ENCODE measurements at regions not wholly inside any gene's neighbourhood (a gene's known extent, or its start where the extent isn't known, plus 50 kb on each side); places are given as distances from the start of the nearest gene placed in this dataset.
"Not testable (repeated sequence)": the region's sequence is repeated elsewhere in the genome, so short reads cannot be mapped to it uniquely, and the experiment has no call there.

DNA sequence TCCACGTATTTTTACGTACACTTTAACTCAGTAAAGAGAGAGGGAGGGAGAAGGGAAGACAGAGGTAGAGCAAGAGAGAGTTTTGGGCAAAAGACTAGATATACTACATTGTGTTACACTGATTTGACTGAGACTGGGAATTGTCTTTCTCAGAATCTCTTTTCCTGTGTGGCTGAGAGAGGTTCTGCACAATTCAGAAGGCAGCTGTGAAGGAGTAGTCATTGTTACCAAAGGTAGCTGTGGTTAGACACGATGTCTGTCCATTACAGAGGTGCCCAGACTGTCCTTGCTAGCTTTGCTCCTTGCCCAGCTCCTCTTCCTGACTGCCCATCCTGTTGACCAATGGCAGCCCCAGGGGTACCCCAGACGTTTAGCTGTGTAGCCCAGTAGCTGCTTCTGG, 577.5 kb upstream of the CBLB start:
- DNase-seq (ENCODE audit: low read depth in 2 of 2), result no peak

DNA sequence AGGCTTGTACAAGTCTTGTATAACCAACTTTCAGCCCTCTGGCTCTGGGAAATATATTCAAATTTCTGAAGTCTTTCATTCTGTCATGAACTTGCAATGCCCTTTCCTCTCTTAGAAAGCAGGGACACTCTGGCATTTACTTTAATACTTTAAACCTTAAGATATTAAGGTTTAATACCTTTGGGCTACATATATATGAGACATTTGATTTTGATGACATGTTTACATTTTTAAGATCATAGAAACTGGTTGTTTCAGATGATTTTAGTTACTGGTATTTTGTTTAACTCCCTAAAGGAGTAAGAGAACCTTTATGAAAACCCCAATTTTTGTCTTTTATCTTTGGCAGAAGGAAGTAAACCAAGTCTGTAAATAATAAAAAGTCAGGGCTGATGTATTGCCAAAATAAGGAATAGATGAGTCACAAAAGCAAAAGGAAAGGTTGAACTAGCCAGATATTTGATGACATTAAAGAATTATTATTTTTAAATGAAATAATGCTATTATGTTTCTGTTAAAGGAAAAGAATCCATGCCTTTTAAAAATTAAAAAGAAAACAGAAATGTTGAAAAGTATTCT, 579.0 kb upstream of the CBLB start:
- DNase-seq (ENCODE audit: low read depth in 2 of 2), result no peak

DNA sequence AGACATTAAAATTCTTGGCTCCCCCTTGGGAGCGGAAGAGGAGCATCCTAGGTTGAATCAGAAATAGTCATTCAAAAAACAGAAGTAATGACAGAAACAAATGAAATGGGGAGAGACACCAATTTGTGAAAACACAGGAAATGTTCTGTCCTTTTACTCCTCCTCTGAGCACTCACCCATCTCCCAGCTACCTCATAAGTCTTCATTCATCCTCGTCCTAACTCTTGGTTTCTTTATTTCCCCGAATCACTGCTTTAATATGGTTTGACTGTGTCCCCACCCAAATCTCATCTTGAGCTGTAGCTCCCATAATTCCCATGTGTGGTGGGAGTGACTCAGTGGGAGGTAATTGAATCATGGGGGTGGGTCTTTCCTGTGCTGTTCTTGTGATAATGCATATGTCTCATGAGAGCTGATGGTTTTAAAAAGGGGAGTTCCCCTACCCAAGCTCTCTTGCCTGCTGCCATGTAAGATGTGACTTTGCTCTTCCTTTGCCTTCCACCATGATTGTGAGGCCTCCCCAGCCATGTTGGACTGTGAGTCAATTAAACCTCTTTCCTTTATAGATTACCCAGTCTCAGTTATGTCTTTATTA, 579.7 kb upstream of the CBLB start:
- not testable (repeated sequence) for DNase-seq (ENCODE audit: low read depth in 2 of 2)

DNA sequence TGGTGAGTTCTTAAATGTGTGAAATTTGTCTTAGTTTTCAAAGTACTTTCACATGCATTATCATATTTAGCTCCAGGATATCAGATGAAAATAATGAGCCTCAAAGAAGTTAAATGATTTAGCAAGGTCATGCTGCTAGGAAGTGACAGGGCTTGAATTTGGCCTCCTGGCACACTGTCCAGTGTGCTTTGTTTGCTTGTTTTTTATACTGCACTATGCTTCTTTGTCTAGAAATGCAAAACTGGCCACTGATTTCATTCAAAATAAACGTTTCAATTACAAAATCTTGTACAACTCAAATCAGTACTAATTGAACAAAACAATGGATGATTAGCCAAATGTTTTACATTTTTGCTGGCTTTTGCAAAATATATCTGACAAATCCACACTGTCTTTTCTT, 583.3 kb upstream of the CBLB start:
- no peak for DNase-seq (ENCODE audit: low read depth in 2 of 2)

DNA sequence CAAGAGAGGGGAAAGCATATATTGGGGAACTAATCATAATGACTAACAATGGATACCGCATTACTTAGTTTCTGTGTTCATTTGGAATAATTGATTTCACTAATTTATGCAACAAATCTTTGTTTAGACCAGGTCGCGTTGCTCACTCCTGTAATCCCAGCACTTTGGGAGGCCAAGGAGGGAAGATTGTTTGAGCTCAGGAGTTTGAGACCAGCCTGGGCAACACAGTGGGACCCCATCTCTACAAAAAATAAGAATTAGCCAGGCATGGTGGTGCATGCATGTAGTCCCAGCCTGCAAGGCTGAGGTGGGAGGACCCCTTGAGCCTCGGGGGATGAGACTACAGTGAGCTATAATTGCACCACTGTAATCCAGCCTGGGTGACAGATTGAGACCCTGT, 585.7 kb upstream of the CBLB start:
- no peak for DNase-seq (ENCODE audit: low read depth in 2 of 2)

DNA sequence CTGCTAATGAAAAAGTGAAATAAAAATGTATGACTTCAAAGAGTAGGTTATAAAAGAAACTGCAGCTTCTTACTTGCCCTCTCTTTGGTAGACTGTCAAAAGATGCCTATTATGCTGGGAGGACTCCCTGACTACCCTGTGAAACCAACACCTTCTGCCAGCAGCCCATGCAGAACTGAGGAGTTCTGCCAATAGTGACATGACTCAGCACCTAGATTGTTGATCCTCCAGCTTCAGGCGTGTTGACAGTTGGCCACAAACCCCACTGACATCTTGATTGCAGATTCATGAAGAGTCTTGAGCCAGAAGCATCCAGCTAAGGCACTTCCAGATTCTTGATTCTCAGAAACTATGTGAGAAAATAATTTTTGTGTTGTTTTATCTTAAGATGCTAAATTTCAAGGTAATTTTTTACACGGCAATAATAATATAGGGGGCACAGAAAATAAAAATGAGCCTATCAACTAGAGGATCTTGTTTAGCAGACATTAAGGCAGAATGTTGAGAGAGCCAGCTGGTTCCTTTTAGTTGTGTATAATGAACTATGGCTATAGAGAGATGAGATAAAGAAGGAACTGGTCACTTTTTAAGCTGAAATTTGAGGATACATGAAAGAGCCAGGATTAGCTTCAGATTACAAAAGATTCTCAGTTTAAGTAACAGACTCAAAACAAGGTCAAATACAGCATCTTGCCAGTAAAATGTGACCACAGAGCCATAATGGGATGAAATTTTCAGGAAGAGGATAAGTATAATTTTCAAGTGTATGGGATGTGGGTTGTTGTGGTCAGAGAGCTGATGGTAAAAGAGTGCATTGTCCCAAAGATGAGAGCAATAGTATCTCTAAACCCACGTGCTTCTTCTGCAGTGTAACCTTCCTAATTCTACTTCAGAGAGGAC, 588.7 kb upstream of the CBLB start:
- no peak for DNase-seq (ENCODE audit: low read depth in 2 of 2)

DNA sequence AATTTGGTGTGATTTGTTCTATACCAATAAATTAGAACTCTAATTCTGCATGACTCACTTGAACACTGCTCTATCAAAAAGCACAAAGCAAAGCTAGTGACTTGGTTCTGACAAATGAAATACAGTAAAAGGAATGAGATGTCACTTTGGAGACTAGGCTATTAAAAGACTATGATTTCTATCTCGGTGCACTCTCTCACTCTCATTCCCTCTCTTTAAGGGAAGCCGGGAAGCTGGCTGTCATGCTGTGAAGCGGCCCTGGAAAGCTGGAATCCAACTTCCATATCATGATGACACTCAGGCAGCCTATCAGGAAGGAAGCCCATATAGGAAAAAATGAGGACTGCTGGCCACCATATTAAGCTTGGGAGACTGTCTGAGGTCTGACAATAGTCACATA, 590.1 kb upstream of the CBLB start:
- DNase-seq (ENCODE audit: low read depth in 2 of 2), result no peak

DNA sequence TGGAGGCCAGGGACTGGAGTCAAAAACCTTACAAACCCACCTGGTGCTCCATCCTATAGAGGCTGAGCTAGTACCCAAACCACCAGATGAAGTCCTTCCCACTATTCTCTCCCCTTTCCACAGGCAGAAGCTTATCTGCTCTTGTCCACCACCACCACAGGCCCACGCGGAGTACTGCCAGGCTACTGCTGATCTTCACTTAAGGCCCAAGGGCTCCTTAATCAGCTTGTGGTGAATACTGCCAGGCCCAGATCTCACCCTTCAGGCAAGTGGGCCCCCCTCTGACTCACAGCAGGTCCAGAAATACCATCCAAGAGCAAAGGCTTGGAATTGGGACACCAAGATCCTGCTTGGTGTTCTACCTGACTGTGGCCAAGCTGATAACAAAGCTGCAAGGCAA, 598.1 kb upstream of the CBLB start:
- DNase-seq (ENCODE audit: low read depth in 2 of 2), result no peak

DNA sequence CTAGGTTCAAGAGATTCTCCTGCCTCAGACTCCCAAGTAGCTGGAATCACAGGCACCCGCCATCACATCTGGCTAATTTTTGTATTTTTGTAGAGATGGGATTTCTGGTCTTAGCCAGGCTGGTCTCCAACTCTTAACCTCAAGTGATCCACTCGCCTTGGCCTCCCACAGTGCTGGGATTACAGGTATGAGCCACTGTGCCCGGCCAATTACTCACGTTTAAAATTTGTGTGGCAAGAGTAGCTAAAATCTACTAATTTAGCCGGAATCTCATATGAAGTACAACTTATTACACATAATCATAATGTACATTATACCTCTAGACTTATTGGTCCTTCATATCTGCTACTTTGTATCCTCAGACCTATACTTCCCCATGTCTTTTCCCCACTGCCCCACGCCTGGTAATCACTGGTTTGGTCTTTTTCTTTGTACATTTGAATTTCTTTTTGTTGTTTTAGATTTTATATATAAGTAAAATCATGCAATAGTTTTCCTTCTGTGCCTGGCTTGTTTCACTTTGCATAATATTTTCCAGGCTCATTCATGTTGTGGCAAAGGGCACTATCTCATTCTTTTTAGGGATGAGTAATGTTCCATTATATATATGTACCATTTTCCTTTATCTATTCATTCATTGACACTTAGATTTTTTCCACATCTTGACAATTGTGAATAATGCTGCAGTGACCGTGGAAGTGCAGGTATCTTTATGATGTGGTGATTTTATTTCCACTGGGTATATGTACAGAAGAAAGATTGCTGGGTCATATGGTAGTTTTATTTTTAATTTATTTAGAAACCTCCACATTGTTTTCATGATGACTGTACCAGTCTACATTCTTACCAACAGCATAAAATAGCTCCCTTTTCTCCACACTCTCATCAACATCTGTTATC, 605.0 kb upstream of the CBLB start:
- DNase-seq (ENCODE audit: low read depth in 2 of 2), result no peak

DNA sequence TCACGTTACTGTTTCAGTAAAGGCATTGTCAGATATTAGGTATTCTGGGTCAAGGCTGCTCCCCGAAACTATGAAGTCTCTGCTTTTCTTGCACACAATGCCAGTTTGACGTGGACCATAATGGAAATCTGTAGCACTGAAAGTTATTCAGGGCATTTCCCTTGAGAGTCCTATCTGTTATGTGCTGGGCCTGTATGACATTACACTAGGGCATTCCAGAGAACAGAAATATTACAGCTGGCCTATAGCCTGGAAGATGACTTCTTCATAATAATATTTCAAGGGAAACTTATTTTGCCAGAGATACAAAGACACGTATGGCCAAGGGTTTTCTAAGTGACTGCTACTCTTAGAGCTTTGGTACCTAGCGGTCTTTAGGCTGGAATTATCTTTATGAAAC, 613.6 kb upstream of the CBLB start:
- no peak for DNase-seq (ENCODE audit: low read depth in 2 of 2)

DNA sequence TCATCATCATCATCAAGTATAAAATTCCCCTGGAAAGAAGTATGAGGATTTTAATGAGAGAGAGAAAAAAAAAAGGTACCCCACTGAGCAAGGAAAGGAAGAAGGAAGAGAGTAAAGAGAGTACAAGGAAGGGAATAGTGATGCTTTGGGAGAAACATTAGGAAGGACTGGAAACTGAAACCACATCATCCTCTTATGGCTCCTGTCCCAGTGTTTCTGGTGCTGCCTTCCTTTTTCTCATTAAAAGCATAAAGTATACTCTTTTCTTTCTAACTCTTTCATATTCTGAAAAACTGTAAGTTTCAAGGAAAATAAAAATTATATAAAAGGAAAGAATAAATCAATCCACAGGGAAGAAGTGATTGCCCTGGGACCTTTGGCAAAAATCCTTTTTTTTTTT, 616.4 kb upstream of the CBLB start:
- no peak for DNase-seq (ENCODE audit: low read depth in 2 of 2)

DNA sequence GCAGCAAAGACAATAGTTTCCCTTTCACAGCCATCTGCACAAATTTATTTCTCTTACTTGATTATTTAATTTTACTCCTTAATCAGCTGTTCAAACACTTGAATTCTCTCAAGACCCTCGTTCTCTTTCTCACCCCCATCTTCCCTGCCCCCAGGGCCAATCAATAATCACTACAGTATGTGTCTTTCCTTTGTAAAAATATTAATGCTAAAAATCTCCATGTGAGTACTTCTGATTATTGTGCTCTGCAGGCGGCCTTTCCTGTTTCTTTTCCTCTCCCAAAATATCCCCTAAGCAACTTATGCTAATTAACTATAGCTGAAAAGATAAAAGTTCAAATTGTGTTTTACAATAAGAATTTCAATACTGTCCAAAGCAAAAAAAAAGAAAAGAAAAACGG, 617.0 kb upstream of the CBLB start:
- DNase-seq (ENCODE audit: low read depth in 2 of 2), result no peak

DNA sequence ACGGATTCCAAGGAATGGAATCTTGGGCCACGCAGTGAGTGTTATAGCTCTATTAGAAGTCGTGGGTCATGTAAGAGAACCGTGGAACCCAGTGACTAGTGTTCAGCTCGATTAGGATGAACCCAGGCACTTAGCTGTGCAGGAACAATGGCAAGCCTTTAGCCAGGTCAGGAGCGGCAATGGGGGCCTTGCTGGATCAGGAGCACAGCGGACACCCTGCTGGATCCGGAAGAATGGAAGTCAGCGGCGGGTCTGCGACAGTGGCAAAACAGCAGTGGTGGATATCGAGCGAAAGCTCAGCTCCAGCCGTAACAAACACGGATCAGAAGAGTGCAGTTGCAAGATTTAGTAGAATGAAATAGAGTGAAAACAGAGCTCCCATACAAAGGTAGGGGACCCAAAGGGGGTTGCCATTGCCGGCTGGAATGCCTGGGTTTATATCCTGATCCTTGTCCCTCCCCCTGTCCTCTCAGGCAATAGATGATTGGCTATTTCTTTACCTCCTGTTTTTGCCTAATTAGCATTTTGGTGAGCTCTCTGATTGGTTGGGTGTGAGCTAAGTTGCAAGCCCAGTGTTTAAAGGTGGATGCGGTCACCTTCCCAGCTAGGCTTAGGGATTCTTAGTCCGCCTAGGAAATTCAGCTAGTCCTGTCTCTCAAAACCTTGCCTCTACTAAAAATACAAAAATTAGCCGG, 618.3 kb upstream of the CBLB start:
- not testable (repeated sequence) for DNase-seq (ENCODE audit: low read depth in 2 of 2)

DNA sequence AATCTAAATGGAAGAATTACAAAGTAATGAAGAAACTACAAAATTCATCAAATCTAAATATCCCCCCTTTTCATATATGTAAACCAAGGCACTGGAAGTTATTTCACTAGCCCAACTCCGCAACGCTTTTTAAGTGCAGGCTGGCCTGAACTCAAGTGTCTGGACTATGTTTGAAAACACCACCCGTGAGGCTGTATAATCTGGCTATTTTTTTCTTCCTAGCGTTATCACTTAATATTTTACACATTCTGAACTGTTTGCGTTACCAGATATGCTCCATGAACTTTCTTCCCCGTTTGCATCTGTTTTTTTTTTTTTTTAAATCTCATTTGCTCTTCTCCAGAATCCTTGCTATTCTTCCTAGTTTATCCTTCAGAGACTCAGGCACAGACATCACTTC, 619.5 kb upstream of the CBLB start:
- DNase-seq (ENCODE audit: low read depth in 2 of 2), result no peak

DNA sequence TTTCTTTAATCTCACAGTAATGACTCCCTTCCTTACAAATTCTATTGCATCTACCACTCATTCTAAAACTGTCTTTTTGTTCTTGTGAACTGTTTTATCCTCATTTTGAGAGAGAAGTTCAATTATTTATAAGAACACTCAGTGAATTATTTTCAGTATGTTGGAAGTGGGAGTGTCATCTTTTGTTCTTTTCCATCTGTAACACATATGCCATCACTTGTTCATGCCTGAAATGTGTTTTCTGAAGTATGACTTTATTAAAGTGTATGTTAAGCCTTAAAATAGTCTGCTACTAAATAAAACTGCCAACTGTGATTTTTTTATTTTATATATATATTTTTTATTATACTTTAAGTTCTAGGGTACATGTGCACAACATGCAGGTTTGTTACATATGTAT, 623.0 kb upstream of the CBLB start:
- no peak for DNase-seq (ENCODE audit: low read depth in 2 of 2)

DNA sequence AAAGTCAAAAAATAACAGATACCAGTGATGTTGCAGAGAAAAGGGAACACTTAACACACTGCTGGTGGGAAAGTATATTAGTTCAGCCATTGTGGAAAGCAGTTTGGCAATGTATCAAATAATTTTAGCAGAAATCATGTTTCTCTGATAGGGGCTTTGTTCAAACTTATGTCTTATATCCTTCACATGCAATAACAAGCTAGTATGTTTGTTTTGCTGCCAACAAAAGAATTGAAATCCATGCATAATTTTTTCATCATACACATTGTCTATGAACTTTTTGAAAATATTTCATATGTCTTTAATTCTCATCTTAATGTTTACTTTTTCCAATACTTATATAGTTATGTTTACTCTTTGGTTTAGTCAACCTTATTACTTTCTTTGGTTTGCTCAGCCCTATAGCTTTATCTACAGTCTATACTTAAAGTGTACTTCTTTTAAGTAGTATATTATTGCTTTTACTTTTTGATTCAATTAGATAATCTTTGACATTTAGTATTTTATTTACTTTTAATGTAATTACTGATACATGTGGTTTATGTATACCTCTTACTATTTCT, 639.6 kb upstream of the CBLB start:
- no peak for DNase-seq (ENCODE audit: low read depth in 2 of 2)

DNA sequence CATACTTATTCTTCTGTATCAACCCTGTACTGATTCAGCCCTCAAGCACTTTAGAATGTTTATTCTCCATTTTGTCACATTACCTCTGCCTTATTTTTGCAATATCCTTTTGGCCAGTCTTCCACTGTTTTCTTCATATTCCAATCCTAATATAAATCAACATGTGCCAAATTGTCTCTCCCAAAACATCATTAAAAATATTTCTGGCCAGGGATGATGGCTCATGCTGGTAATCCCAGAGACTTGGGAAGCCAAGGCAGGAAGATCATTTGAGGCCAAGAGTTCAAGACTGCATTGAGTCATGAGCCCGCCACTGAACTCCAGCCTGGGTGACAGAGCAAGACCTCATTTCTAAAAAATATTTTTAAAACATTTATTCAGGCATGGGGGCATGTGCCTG, 641.4 kb upstream of the CBLB start:
- DNase-seq (ENCODE audit: low read depth in 2 of 2), result no peak

DNA sequence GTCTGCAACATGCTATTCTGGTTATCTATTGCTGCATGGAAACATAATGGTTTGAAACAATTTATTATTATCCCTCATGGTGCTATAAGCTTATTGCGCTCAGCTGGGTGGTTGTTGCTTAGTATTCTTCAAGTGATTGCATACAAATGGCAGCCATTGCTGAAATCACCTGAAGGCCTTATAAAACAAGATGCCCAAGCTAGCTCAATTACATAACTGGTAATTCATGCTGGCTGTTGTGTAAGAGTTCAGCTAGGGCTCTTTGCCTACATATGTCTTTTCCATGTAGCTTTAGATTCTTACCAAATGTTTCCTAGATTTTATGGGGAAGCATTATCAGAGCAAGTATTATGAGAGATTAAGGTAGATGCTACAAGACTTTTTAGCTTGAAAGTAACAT, 644.0 kb upstream of the CBLB start:
- DNase-seq (ENCODE audit: low read depth in 2 of 2), result no peak

DNA sequence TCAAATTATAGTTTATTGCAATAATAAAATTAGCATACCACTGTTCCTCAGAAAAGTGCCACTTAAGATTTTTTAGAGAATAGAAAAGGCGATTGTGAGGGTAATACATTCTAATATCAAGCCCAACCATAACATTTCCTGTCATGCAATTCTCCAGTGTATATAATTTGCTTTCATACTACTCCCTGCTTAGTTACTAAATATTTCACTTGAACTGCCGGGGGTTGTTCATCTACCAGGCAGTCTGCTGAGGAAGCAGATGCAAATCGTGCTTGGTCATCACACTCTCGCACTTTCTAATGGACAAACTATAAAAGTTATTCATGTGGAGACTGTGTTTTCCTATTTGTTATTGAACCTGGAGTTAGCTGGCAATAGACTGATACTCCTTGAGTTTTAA, 645.6 kb upstream of the CBLB start:
- no peak for DNase-seq (ENCODE audit: low read depth in 2 of 2)

DNA sequence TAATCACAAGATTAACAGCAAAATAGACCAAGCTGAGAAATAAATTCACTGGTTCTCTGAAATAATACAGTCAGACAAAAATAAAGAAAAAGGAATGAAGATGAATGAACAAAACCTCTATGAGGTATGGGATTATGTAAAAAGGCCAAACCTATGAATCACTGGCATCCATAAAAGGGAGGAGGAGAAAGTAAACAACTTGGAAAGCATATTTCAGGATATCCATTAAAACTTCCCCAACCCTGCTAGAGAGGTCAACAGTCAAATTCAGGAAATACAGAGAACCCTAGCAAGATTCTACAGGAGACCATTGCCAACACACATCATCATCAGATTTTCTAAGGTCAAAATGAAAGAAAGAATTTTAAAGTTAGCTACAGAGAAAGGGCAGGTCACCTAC, 649.7 kb upstream of the CBLB start:
- no peak for DNase-seq (ENCODE audit: low read depth in 2 of 2)

DNA sequence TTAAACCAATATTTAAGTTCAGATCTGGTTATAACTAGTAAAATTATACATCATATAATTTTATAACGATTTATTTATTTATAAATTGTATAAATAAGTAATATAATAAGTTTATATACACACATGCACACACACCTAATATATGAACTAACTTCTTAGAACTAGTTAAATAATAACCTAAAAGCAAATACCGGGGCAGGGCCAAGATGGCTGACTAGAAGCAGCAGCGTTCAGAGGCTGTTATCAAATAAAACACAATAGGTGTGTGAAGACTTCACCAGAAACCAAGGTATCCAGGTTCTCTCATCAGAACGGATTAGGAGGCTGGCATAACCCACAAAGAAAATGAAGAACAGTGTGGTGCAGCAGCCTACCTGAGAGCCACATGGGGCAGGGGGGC, 653.6 kb upstream of the CBLB start:
- DNase-seq (ENCODE audit: low read depth in 2 of 2), result no peak

All from dermis microvascular lymphatic vessel endothelial cell (primary cell).